ENCODE measurements at regions not wholly inside any gene's neighbourhood (a gene's known extent, or its start where the extent isn't known, plus 50 kb on each side); places are given as distances from the start of the nearest gene placed in this dataset.

DNA sequence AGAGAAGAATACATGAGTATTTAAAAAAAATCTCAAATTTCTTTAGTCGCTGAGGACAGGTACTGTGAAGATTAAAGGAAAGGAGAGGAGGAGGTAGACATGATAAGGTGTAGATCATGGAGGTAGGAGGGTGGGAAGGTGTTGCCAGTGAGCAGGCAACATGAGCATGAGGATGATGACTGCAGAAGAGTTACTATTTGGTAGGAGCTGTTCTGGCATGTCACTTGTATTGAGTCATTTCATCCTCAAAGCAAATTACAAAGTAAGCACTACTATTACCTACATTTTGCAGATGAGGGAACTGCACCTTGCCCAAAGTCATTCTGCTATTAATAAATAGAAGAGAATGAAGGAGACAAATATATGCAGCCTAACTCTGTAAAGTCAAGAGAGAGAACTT lies 435.8 kb upstream of the KLF12 start:
- H3F3A ChIP-seq (ENCODE audit: insufficient read depth, low read length): no peaks in the 10 kb centered on the region
- H3K79me2 ChIP-seq (ENCODE audit: low read length): no peaks in the 10 kb centered on the region
- no peak overlapping the region for H3K27ac ChIP-seq (ENCODE audit: low read length)
- H3K27me3 ChIP-seq (replicated peaks; ENCODE audit: insufficient read depth, low read length): no peaks in the 10 kb centered on the region
- no peaks in the 10 kb centered on the region for H3K36me3 ChIP-seq (replicated peaks; ENCODE audit: insufficient read depth, low read length)
- H3K4me3 ChIP-seq (ENCODE audit: low read length): no peak overlapping the region
- H4K20me1 ChIP-seq (ENCODE audit: insufficient read depth, low read length): no peaks in the 10 kb centered on the region
- no peaks in the 10 kb centered on the region for H3K4me1 ChIP-seq (ENCODE audit: low read length)
- H3K9me2 ChIP-seq (replicated peaks; ENCODE audit: insufficient read depth, low read length): no peaks in the 10 kb centered on the region
- H2AFZ ChIP-seq (ENCODE audit: low read length): no peak overlapping the region
- TF ChIP-seq, protein P1, sequence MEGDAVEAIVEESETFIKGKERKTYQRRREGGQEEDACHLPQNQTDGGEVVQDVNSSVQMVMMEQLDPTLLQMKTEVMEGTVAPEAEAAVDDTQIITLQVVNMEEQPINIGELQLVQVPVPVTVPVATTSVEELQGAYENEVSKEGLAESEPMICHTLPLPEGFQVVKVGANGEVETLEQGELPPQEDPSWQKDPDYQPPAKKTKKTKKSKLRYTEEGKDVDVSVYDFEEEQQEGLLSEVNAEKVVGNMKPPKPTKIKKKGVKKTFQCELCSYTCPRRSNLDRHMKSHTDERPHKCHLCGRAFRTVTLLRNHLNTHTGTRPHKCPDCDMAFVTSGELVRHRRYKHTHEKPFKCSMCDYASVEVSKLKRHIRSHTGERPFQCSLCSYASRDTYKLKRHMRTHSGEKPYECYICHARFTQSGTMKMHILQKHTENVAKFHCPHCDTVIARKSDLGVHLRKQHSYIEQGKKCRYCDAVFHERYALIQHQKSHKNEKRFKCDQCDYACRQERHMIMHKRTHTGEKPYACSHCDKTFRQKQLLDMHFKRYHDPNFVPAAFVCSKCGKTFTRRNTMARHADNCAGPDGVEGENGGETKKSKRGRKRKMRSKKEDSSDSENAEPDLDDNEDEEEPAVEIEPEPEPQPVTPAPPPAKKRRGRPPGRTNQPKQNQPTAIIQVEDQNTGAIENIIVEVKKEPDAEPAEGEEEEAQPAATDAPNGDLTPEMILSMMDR (IDR thresholded peaks at IDR 0.05; ENCODE audit: low read length): no peak
- no peak for TF ChIP-seq EZH2 (optimal IDR thresholded peaks at IDR 0.05; ENCODE audit: low read depth, low read length)
- TF ChIP-seq EZH2phosphoT487 (IDR thresholded peaks at IDR 0.05; ENCODE audit: low read length): no peak
- DNase-seq: no peak
- H3K9ac ChIP-seq (ENCODE audit: low read length): no peak overlapping the region
- H3K4me2 ChIP-seq (ENCODE audit: low read depth, low read length): no peak overlapping the region
- H3K9me3 ChIP-seq (replicated peaks; ENCODE audit: insufficient read depth, low read length): no peaks in the 10 kb centered on the region

DNA sequence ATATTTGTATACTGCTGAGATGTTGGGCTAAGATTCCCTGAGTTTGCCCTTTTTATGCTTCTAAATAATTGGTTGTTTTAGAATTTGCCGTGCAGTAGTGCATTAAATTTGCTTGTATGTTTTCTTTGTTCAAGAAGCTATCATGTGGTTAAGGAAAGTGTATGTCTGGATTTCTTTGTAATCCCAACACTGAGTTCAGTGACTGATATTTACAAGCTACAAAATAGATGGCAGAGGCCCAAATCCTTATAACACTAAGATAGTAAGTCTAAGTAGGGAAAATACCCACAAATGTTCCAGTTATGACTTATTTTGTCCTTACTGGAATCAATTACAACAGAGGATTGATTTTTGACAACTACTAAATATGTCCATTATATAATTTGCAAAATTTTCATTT lies 435.0 kb upstream of the KLF12 start:
- DNase-seq: no peak
- no peaks in the 10 kb centered on the region for H3K36me3 ChIP-seq (replicated peaks; ENCODE audit: insufficient read depth, low read length)
- H3K9me3 ChIP-seq (replicated peaks; ENCODE audit: insufficient read depth, low read length): no peaks in the 10 kb centered on the region

DNA sequence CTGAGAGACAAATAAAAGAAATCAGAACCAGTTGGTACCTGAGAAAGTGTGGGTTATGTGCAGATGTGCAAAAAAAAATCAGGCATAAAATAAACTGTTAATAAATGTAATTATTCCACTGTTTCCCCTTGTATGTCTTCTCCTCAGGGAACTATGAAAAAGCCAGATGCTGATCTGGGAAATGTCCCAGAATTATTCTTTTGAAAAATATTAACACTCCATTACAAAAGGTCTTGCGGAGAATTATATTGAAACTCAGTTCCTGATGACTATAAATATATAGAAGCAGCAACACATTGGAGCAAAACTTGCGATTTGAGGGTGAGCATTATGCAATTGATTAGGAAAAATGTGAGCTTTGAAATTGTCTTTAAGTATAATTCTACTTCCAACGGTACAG lies 433.3 kb upstream of the KLF12 start:
- H3K9me3 ChIP-seq (replicated peaks; ENCODE audit: insufficient read depth, low read length): no peaks in the 10 kb centered on the region
- H3K36me3 ChIP-seq (replicated peaks; ENCODE audit: insufficient read depth, low read length): no peaks in the 10 kb centered on the region
- no peak overlapping the region for H3K4me3 ChIP-seq (ENCODE audit: low read length)
- no peak for DNase-seq
- no peaks in the 10 kb centered on the region for H3K9me2 ChIP-seq (replicated peaks; ENCODE audit: insufficient read depth, low read length)
- no peak overlapping the region for H3K27ac ChIP-seq (ENCODE audit: low read length)
- H3K27me3 ChIP-seq (replicated peaks; ENCODE audit: insufficient read depth, low read length): no peaks in the 10 kb centered on the region
- no peak overlapping the region for H3K4me2 ChIP-seq (ENCODE audit: low read depth, low read length)
- TF ChIP-seq, protein P1 (IDR thresholded peaks at IDR 0.05; ENCODE audit: low read length): no peak
- no peak for TF ChIP-seq EZH2 (optimal IDR thresholded peaks at IDR 0.05; ENCODE audit: low read depth, low read length)
- TF ChIP-seq EZH2phosphoT487 (IDR thresholded peaks at IDR 0.05; ENCODE audit: low read length): no peak
- H4K20me1 ChIP-seq (ENCODE audit: insufficient read depth, low read length): no peaks in the 10 kb centered on the region
- no peaks in the 10 kb centered on the region for H3F3A ChIP-seq (ENCODE audit: insufficient read depth, low read length)
- H3K4me1 ChIP-seq (ENCODE audit: low read length): no peaks in the 10 kb centered on the region
- H3K9ac ChIP-seq (ENCODE audit: low read length): no peak overlapping the region
- no peak overlapping the region for H2AFZ ChIP-seq (ENCODE audit: low read length)
- H3K79me2 ChIP-seq (ENCODE audit: low read length): no peaks in the 10 kb centered on the region

More for the DNA sequence above, 435.0 kb upstream of the KLF12 start:
- H3K79me2 ChIP-seq (ENCODE audit: low read length): no peaks in the 10 kb centered on the region
- TF ChIP-seq EZH2phosphoT487 (IDR thresholded peaks at IDR 0.05; ENCODE audit: low read length): no peak
- TF ChIP-seq, protein P1 (IDR thresholded peaks at IDR 0.05; ENCODE audit: low read length): no peak
- no peak for TF ChIP-seq EZH2 (optimal IDR thresholded peaks at IDR 0.05; ENCODE audit: low read depth, low read length)
- no peaks in the 10 kb centered on the region for H3F3A ChIP-seq (ENCODE audit: insufficient read depth, low read length)
- no peaks in the 10 kb centered on the region for H4K20me1 ChIP-seq (ENCODE audit: insufficient read depth, low read length)
- H3K27me3 ChIP-seq (replicated peaks; ENCODE audit: insufficient read depth, low read length): no peaks in the 10 kb centered on the region
- H3K9me2 ChIP-seq (replicated peaks; ENCODE audit: insufficient read depth, low read length): no peaks in the 10 kb centered on the region
- H3K4me1 ChIP-seq (ENCODE audit: low read length): no peaks in the 10 kb centered on the region
- H3K27ac ChIP-seq (ENCODE audit: low read length): no peak overlapping the region
- H3K9ac ChIP-seq (ENCODE audit: low read length): no peak overlapping the region
- no peak overlapping the region for H3K4me3 ChIP-seq (ENCODE audit: low read length)
- no peak overlapping the region for H2AFZ ChIP-seq (ENCODE audit: low read length)
- H3K4me2 ChIP-seq (ENCODE audit: low read depth, low read length): no peak overlapping the region
